ENCODE measurements at regions not wholly inside any gene's neighbourhood (a gene's known extent, or its start where the extent isn't known, plus 50 kb on each side); places are given as distances from the start of the nearest gene placed in this dataset.
"Not testable (repeated sequence)": the region's sequence is repeated elsewhere in the genome, so short reads cannot be mapped to it uniquely, and the experiment has no call there.

GRCh38 chr1:37186246-37186756, 152.0 kb upstream of the GRIK3 start:
- 81 to 93% methylated on average over 1 of the region's 1 CpG for WGBS, 2 donors

GRCh38 chr1:37189111-37189510, 154.8 kb upstream of the GRIK3 start:
- no peaks in the 10 kb centered on the region for H3K36me3 ChIP-seq (ENCODE audit: control insufficient read depth in 2 of 2, insufficient read depth in 2 of 2, low read length in 1 of 2)
- no peak overlapping the region for H3K4me3 ChIP-seq (ENCODE audit: low read depth in 1 of 2, low read length in 2 of 2)
- H3K27me3 ChIP-seq (ENCODE audit: control insufficient read depth in 1 of 2, insufficient read depth in 2 of 2, low read length in 2 of 2), result no peaks in the 10 kb centered on the region
- H3K27ac ChIP-seq (ENCODE audit: low read depth in 2 of 2, low read length in 1 of 2), result no peak overlapping the region
- WGBS, 2 donors, result 26 to 31% methylated on average over 3 of the region's 3 CpGs
- H3K4me1 ChIP-seq (ENCODE audit: control insufficient read depth in 2 of 2, insufficient read depth in 2 of 2, low read length in 1 of 2), result no peaks in the 10 kb centered on the region
- no peaks in the 10 kb centered on the region for H3K9me3 ChIP-seq (ENCODE audit: control insufficient read depth in 2 of 2, insufficient read depth in 1 of 2, low read depth in 1 of 2, low read length in 1 of 2)

More at GRCh38 chr1:37186246-37186756, 152.0 kb upstream of the GRIK3 start:
- Histone ChIP-seq H3K27me3 (ENCODE audit: control insufficient read depth in 1 of 2, insufficient read depth in 2 of 2, low read length in 2 of 2) (no peaks in the 10 kb centered on the region), H3K27ac (ENCODE audit: low read depth in 2 of 2, low read length in 1 of 2) (no peak overlapping the region), H3K4me1 (ENCODE audit: control insufficient read depth in 2 of 2, insufficient read depth in 2 of 2, low read length in 1 of 2) (no peaks in the 10 kb centered on the region), H3K4me3 (ENCODE audit: low read depth in 1 of 2, low read length in 2 of 2) (no peak overlapping the region), H3K9me3 (ENCODE audit: control insufficient read depth in 2 of 2, insufficient read depth in 1 of 2, low read depth in 1 of 2, low read length in 1 of 2) (peaks cover 2 to 3% of the 10 kb centered on the region in 2 donors), H3K36me3 (ENCODE audit: control insufficient read depth in 2 of 2, insufficient read depth in 2 of 2, low read length in 1 of 2) (no peaks in the 10 kb centered on the region)

DNA sequence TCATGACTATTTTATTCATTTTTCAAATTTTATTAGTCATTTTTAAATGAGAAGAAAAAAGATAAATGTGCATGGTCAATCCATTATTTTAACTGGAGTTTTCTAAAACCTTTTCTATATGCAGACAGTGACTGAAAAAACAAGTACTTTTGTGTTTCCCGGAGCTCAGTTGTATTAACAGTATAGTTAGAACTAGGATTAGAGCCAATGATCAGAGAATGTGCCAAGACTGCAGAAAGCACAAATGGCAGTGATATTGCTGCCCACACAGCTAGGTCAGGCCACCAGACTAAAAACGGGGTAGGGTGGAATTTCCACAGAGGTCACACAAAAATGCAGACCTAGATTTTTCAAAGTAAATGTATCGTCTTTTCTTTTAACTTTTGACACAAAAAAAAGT, 163.1 kb upstream of the GRIK3 start:
- 64 to 69% methylated on average over 3 of the region's 3 CpGs for WGBS, 2 donors
- Histone ChIP-seq H3K36me3 (ENCODE audit: control insufficient read depth in 2 of 2, insufficient read depth in 2 of 2, low read length in 1 of 2) (no peaks in the 10 kb centered on the region), H3K27ac (ENCODE audit: low read depth in 2 of 2, low read length in 1 of 2) (no peak overlapping the region), H3K9me3 (ENCODE audit: control insufficient read depth in 2 of 2, insufficient read depth in 1 of 2, low read depth in 1 of 2, low read length in 1 of 2) (no peaks in the 10 kb centered on the region), H3K4me1 (ENCODE audit: control insufficient read depth in 2 of 2, insufficient read depth in 2 of 2, low read length in 1 of 2) (no peaks in the 10 kb centered on the region), H3K4me3 (ENCODE audit: low read depth in 1 of 2, low read length in 2 of 2) (no peak overlapping the region), H3K27me3 (ENCODE audit: control insufficient read depth in 1 of 2, insufficient read depth in 2 of 2, low read length in 2 of 2) (no peaks in the 10 kb centered on the region)

DNA sequence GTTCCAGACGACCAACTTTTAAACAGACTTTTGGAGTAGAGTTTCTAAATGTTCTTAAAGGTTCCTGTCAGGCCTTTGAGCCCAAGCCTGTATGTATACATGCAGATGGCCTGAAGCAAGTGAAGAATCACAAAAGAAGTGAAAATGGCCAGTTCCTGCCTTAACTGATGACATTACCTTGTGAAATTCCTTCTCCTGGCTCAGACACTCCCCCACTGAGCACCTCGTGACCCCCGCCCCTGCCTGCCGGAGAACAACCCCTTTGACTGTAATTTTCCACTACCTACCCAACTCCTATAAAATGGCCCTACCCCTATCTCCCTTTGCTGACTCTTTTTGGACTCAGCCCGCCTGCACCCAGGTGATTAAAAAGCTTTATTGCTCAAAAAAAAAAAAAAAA, 180.0 kb upstream of the GRIK3 start:
- not testable (repeated sequence) for H3K9me3 ChIP-seq (ENCODE audit: control insufficient read depth in 2 of 2, insufficient read depth in 1 of 2, low read depth in 1 of 2, low read length in 1 of 2); H3K4me1 ChIP-seq (ENCODE audit: control insufficient read depth in 2 of 2, insufficient read depth in 2 of 2, low read length in 1 of 2); H3K27me3 ChIP-seq (ENCODE audit: control insufficient read depth in 1 of 2, insufficient read depth in 2 of 2, low read length in 2 of 2); H3K27ac ChIP-seq (ENCODE audit: low read depth in 2 of 2, low read length in 1 of 2); H3K36me3 ChIP-seq (ENCODE audit: control insufficient read depth in 2 of 2, insufficient read depth in 2 of 2, low read length in 1 of 2); H3K4me3 ChIP-seq (ENCODE audit: low read depth in 1 of 2, low read length in 2 of 2)
- 48 to 49% methylated on average over 5 of the region's 5 CpGs for WGBS, 2 donors

DNA sequence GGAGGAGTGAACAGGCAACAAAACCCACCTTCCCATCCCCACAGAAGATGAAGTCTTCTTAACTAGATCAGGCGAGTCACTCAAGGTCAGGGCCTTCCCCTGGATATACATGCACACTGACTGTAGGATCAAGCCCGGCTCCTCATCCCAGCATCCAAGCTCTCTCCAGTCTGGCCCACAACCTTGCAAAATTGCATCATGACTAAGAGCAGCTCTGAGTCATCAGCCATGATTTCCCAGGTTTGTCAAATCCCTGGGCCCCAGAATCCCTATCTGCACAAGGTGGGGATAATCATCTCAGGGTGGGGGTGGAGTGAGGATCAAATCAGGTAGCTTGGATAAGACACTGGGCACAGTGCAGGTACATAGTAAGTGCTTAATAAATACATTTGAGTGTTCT, 199.3 kb upstream of the GRIK3 start:
- no peak overlapping the region for H3K27ac ChIP-seq (ENCODE audit: low read depth in 2 of 2, low read length in 1 of 2)
- 88 to 98% methylated on average over 2 of the region's 2 CpGs for WGBS, 2 donors
- H3K4me3 ChIP-seq (ENCODE audit: low read depth in 1 of 2, low read length in 2 of 2), result no peak overlapping the region
- no peaks in the 10 kb centered on the region for H3K4me1 ChIP-seq (ENCODE audit: control insufficient read depth in 2 of 2, insufficient read depth in 2 of 2, low read length in 1 of 2)
- H3K27me3 ChIP-seq (ENCODE audit: control insufficient read depth in 1 of 2, insufficient read depth in 2 of 2, low read length in 2 of 2), result no peaks in the 10 kb centered on the region
- peaks cover 0 to 4% of the 10 kb centered on the region in 2 donors for H3K9me3 ChIP-seq (ENCODE audit: control insufficient read depth in 2 of 2, insufficient read depth in 1 of 2, low read depth in 1 of 2, low read length in 1 of 2)
- no peaks in the 10 kb centered on the region for H3K36me3 ChIP-seq (ENCODE audit: control insufficient read depth in 2 of 2, insufficient read depth in 2 of 2, low read length in 1 of 2)

DNA sequence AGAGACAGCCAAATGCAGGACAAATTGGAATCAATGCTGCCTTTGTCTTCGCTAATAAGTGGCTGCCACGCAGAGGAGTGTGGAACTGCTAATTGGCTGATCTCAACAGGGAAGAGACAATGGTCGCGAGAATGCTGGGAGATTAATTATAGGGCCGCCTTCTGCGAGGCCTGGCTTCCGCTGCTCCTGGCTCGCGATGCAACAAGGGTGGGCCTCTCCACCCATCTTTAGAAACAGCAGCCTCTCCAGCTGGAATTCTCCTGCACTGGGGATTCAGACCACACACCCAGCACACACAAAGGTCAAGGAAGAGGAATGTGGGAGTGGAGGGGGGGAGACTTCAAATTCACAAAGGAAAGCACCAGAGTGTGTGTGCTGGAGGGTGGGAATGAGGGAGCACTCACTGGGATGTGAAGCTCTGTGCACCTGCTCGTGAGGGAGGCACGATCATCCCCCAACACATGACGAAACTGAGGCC, 200.7 kb upstream of the GRIK3 start:
- peaks cover 0 to 4% of the 10 kb centered on the region in 2 donors for H3K9me3 ChIP-seq (ENCODE audit: control insufficient read depth in 2 of 2, insufficient read depth in 1 of 2, low read depth in 1 of 2, low read length in 1 of 2)
- WGBS, 2 donors, result 24 to 26% methylated on average over 12 of the region's 12 CpGs
- no peak overlapping the region for H3K27ac ChIP-seq (ENCODE audit: low read depth in 2 of 2, low read length in 1 of 2)
- H3K36me3 ChIP-seq (ENCODE audit: control insufficient read depth in 2 of 2, insufficient read depth in 2 of 2, low read length in 1 of 2), result no peaks in the 10 kb centered on the region
- H3K4me3 ChIP-seq (ENCODE audit: low read depth in 1 of 2, low read length in 2 of 2), result no peak overlapping the region
- H3K27me3 ChIP-seq (ENCODE audit: control insufficient read depth in 1 of 2, insufficient read depth in 2 of 2, low read length in 2 of 2), result no peaks in the 10 kb centered on the region
- H3K4me1 ChIP-seq (ENCODE audit: control insufficient read depth in 2 of 2, insufficient read depth in 2 of 2, low read length in 1 of 2), result no peaks in the 10 kb centered on the region

- 21 to 38% methylated on average over 2 of the region's 2 CpGs for WGBS, 2 donors
- no peak overlapping the region for H3K27ac ChIP-seq (ENCODE audit: low read depth in 2 of 2, low read length in 1 of 2)
- H3K36me3 ChIP-seq (ENCODE audit: control insufficient read depth in 2 of 2, insufficient read depth in 2 of 2, low read length in 1 of 2), result no peaks in the 10 kb centered on the region
- H3K27me3 ChIP-seq (ENCODE audit: control insufficient read depth in 1 of 2, insufficient read depth in 2 of 2, low read length in 2 of 2), result no peaks in the 10 kb centered on the region
- no peak overlapping the region for H3K4me3 ChIP-seq (ENCODE audit: low read depth in 1 of 2, low read length in 2 of 2)
- H3K9me3 ChIP-seq (ENCODE audit: control insufficient read depth in 2 of 2, insufficient read depth in 1 of 2, low read depth in 1 of 2, low read length in 1 of 2), result no peaks in the 10 kb centered on the region
- H3K4me1 ChIP-seq (ENCODE audit: control insufficient read depth in 2 of 2, insufficient read depth in 2 of 2, low read length in 1 of 2), result peaks cover 0 to 4% of the 10 kb centered on the region in 2 donors
Measured at GRCh38 chr1:37237948-37238347, 203.6 kb upstream of the GRIK3 start.

- H3K9me3 ChIP-seq (ENCODE audit: control insufficient read depth in 2 of 2, insufficient read depth in 1 of 2, low read depth in 1 of 2, low read length in 1 of 2), result no peaks in the 10 kb centered on the region
- WGBS, 2 donors, result 44% methylated on average over 11 of the region's 11 CpGs
- H3K27me3 ChIP-seq (ENCODE audit: control insufficient read depth in 1 of 2, insufficient read depth in 2 of 2, low read length in 2 of 2), result no peaks in the 10 kb centered on the region
Measured at GRCh38 chr1:37238364-37239224, 204.3 kb upstream of the GRIK3 start.

GRCh38 chr1:37239225-37239740, 205.0 kb upstream of the GRIK3 start:
- no peaks in the 10 kb centered on the region for H3K27me3 ChIP-seq (ENCODE audit: control insufficient read depth in 1 of 2, insufficient read depth in 2 of 2, low read length in 2 of 2)

More at GRCh38 chr1:37238364-37239224, 204.3 kb upstream of the GRIK3 start:
- no peak overlapping the region for H3K27ac ChIP-seq (ENCODE audit: low read depth in 2 of 2, low read length in 1 of 2)
- H3K36me3 ChIP-seq (ENCODE audit: control insufficient read depth in 2 of 2, insufficient read depth in 2 of 2, low read length in 1 of 2), result no peaks in the 10 kb centered on the region
- H3K4me1 ChIP-seq (ENCODE audit: control insufficient read depth in 2 of 2, insufficient read depth in 2 of 2, low read length in 1 of 2), result peaks cover 0 to 4% of the 10 kb centered on the region in 2 donors
- no peak overlapping the region for H3K4me3 ChIP-seq (ENCODE audit: low read depth in 1 of 2, low read length in 2 of 2)

More at GRCh38 chr1:37239225-37239740, 205.0 kb upstream of the GRIK3 start:
- Histone ChIP-seq H3K4me1 (ENCODE audit: control insufficient read depth in 2 of 2, insufficient read depth in 2 of 2, low read length in 1 of 2) (peaks cover 0 to 4% of the 10 kb centered on the region in 2 donors), H3K27ac (ENCODE audit: low read depth in 2 of 2, low read length in 1 of 2) (no peak overlapping the region), H3K4me3 (ENCODE audit: low read depth in 1 of 2, low read length in 2 of 2) (no peak overlapping the region), H3K36me3 (ENCODE audit: control insufficient read depth in 2 of 2, insufficient read depth in 2 of 2, low read length in 1 of 2) (no peaks in the 10 kb centered on the region), H3K9me3 (ENCODE audit: control insufficient read depth in 2 of 2, insufficient read depth in 1 of 2, low read depth in 1 of 2, low read length in 1 of 2) (no peaks in the 10 kb centered on the region)
- 58 to 71% methylated on average over 4 of the region's 4 CpGs for WGBS, 2 donors

Measured in esophagus (tissue), 2 donors.